HG03378 (cell line): ENCODE measurements at regions not wholly inside any gene's neighbourhood (a gene's known extent, or its start where the extent isn't known, plus 50 kb on each side); places are given as distances from the start of the nearest gene placed in this dataset.
"Not testable (repeated sequence)": the region's sequence is repeated elsewhere in the genome, so short reads cannot be mapped to it uniquely, and the experiment has no call there.

Source experiments
- ATAC-seq: cut with Tn5 transposase; IDR thresholded peaks from one replicate; pipeline ENCODE4 v1.9.1; 2021; ENCODE audit warnings: mild to moderate bottlenecking, moderate library complexity; ENCODE audit not compliant: unreplicated experiment

- no peak for ATAC-seq
Observed at GRCh38 chr20:22732751-22733150, 148.4 kb upstream of the FOXA2 start.

GRCh38 chr20:22734946-22735647, 150.7 kb upstream of the FOXA2 start:
- ATAC-seq = not testable (repeated sequence)

- ATAC-seq = no peak
Observed at GRCh38 chr20:22740829-22741228, 156.5 kb upstream of the FOXA2 start.

GRCh38 chr20:22744341-22745193, 160.2 kb upstream of the FOXA2 start:
- ATAC-seq = no peak

- ATAC-seq = no peak
Observed at GRCh38 chr20:22745194-22745500, 160.8 kb upstream of the FOXA2 start.

- no peak for ATAC-seq
Observed at GRCh38 chr20:22746957-22747356, 162.6 kb upstream of the FOXA2 start.

- ATAC-seq = no peak
Observed at GRCh38 chr20:22752324-22752723, 168.0 kb upstream of the FOXA2 start.

- no peak for ATAC-seq
Observed at GRCh38 chr20:22757424-22758183, 173.2 kb upstream of the FOXA2 start.

- no peak for ATAC-seq
Observed at GRCh38 chr20:22758815-22759214, 174.4 kb upstream of the FOXA2 start.

GRCh38 chr20:22762576-22763256, 178.3 kb upstream of the FOXA2 start:
- ATAC-seq = no peak

- no peak for ATAC-seq
Observed at GRCh38 chr20:22763257-22763906, 179.0 kb upstream of the FOXA2 start.

- no peak for ATAC-seq
Observed at GRCh38 chr20:22768266-22769178, 184.2 kb upstream of the FOXA2 start.

- ATAC-seq = no peak
Observed at GRCh38 chr20:22770241-22770800, 185.9 kb upstream of the FOXA2 start.

- no peak for ATAC-seq
Observed at GRCh38 chr20:22771706-22772105, 187.3 kb upstream of the FOXA2 start.

GRCh38 chr20:22773344-22773743, 189.0 kb upstream of the FOXA2 start:
- ATAC-seq = no peak

- ATAC-seq = no peak
Observed at GRCh38 chr20:22775256-22775655, 190.9 kb upstream of the FOXA2 start.

- no peak for ATAC-seq
Observed at GRCh38 chr20:22775671-22776139, 191.3 kb upstream of the FOXA2 start.

- no peak for ATAC-seq
Observed at GRCh38 chr20:22776369-22776768, 192.0 kb upstream of the FOXA2 start.

GRCh38 chr20:22779878-22780277, 195.5 kb upstream of the FOXA2 start:
- no peak for ATAC-seq
